H1 (cell line): ENCODE measurements at regions not wholly inside any gene's neighbourhood (a gene's known extent, or its start where the extent isn't known, plus 50 kb on each side); places are given as distances from the start of the nearest gene placed in this dataset.

ENCODE experiments used
- CTCF ChIA-PET: fragments of 300-600 bp; sonication (Branson Sonifier 250); formaldehyde crosslinking; loops from one replicate; lab custom pipeline; 2021; ENCODE audit not compliant: partially characterized antibody; lab: Charles Lee
- POLR2A ChIA-PET: fragments of 300-600 bp; sonication (Branson Sonifier 250); formaldehyde crosslinking; loops from one replicate; lab custom pipeline; 2021; ENCODE audit warnings: inconsistent platforms; ENCODE audit not compliant: partially characterized antibody; lab: Charles Lee
- DNase-seq, 2 experiments: peaks; one replicate each; pipeline versions ENCODE4 v3.0.0 to v3.0.0-alpha.2; 2010 to 2022; ENCODE audit warnings: low spot score in 2 of 2, low read depth in 1 of 2, mixed read lengths in 1 of 2
- FAIRE-seq: peaks from 2 replicates; lab custom pipeline; 2011; peaks lifted over from hg19 to GRCh38; lab: Jason Lieb, UNC
- H2AFZ ChIP-seq: 2 replicates; pipeline ENCODE4 v1.8.1; 2012; ENCODE audit warnings: low read length, inconsistent platforms
- H2AK5ac ChIP-seq: 2 replicates; pipeline ENCODE4 v1.6.1; 2013; ENCODE audit warnings: low read depth, low read length
- H2BK120ac ChIP-seq: replicated peaks from 2 replicates; pipeline ENCODE3; 2013; ENCODE audit warnings: low read depth, low read length, inconsistent platforms
- H2BK12ac ChIP-seq: 2 replicates; pipeline ENCODE4 v1.6.1; 2013; ENCODE audit warnings: low read depth, low read length
- H2BK15ac ChIP-seq: 2 replicates; pipeline ENCODE4 v1.6.1; 2013; ENCODE audit warnings: low read length
- H2BK20ac ChIP-seq: 2 replicates; pipeline ENCODE4 v1.6.1; 2013; ENCODE audit warnings: low read length
- H2BK5ac ChIP-seq: 2 replicates; pipeline ENCODE4 v1.6.1; 2013; ENCODE audit warnings: low read depth, low read length
- H3K14ac ChIP-seq: 2 replicates; pipeline ENCODE4 v1.6.1; 2013; ENCODE audit warnings: inconsistent platforms; ENCODE audit not compliant: insufficient read length
- H3K18ac ChIP-seq: 2 replicates; pipeline ENCODE4 v1.6.1; 2013; ENCODE audit warnings: low read length; ENCODE audit errors: extremely low read depth
- H3K23ac ChIP-seq: 2 replicates; pipeline ENCODE4 v1.6.1; 2013; ENCODE audit warnings: inconsistent platforms; ENCODE audit not compliant: insufficient read length
- H3K23me2 ChIP-seq: 2 replicates; pipeline ENCODE4 v1.6.1; 2013; ENCODE audit warnings: low read depth, low read length
- H3K27ac ChIP-seq: 2 replicates; pipeline ENCODE4 v1.6.1; 2011; ENCODE audit warnings: low read depth, low read length, inconsistent platforms
- H3K27me3 ChIP-seq, 4 experiments: replicated peaks in 1 of 4; 1 replicate in 1 of 4; 2 replicates in 3 of 4; pipeline versions ENCODE4 v1.6.1 to v1.8.1; 2011 to 2013; ENCODE audit warnings: low read length in 3 of 4, mild to moderate bottlenecking in 3 of 4, inconsistent platforms in 2 of 4, mixed read lengths in 2 of 4, moderate library complexity in 1 of 4; ENCODE audit not compliant: control insufficient read depth in 3 of 4, insufficient read depth in 3 of 4; ENCODE audit errors: extremely low read depth in 1 of 4
- H3K36me3 ChIP-seq, 4 experiments: 2 replicates each; pipeline versions ENCODE4 v1.6.1 to v1.8.1; 2011 to 2013; ENCODE audit warnings: mild to moderate bottlenecking in 4 of 4, low read length in 3 of 4, moderate library complexity in 2 of 4, control low read depth in 1 of 4, inconsistent platforms in 1 of 4; ENCODE audit not compliant: insufficient read depth in 4 of 4, control insufficient read depth in 2 of 4
- H3K4ac ChIP-seq: replicated peaks from 2 replicates; pipeline ENCODE3; 2013; ENCODE audit warnings: low read length, low read depth, mixed read lengths, inconsistent platforms; ENCODE audit not compliant: insufficient read length
- H3K4me1 ChIP-seq, 4 experiments: replicated peaks in 1 of 4; 1 replicate in 1 of 4; 2 replicates in 3 of 4; pipeline versions ENCODE4 v1.6.1 to v1.8.1; 2011 to 2013; ENCODE audit warnings: low read length in 3 of 4, inconsistent platforms in 2 of 4, mixed read lengths in 1 of 4; ENCODE audit not compliant: insufficient read depth in 4 of 4, control insufficient read depth in 3 of 4
- H3K4me2 ChIP-seq, 2 experiments: 2 replicates each; pipeline versions ENCODE4 v1.6.1 to v1.8.1; 2011 to 2013; ENCODE audit warnings: low read depth in 2 of 2, low read length in 2 of 2, control low read depth in 1 of 2, inconsistent platforms in 1 of 2, mild to moderate bottlenecking in 1 of 2; ENCODE audit not compliant: insufficient read depth in 1 of 2
- H3K4me3 ChIP-seq, 4 experiments: fragments of 200-600, 300-600 bp in 1 of 4; sonication (generic), shearing (Covaris generic), sonication (Bioruptor Twin) in 1 of 4; 2 replicates each; pipeline versions ENCODE4 v1.5.1 to v1.8.1; 2011 to 2016; ENCODE audit warnings: low read length in 4 of 4, low read depth in 3 of 4, control low read depth in 2 of 4, inconsistent platforms in 2 of 4, mild to moderate bottlenecking in 2 of 4, mixed read lengths in 1 of 4, moderate library complexity in 1 of 4; ENCODE audit not compliant: insufficient read depth in 2 of 4; ENCODE audit errors: extremely low read depth in 1 of 4
- H3K56ac ChIP-seq: replicated peaks from 2 replicates; pipeline ENCODE3; 2013; ENCODE audit warnings: low read depth, mild to moderate bottlenecking, mixed read lengths, low read length, inconsistent platforms; ENCODE audit not compliant: insufficient read length
- H3K79me1 ChIP-seq: 2 replicates; pipeline ENCODE4 v1.6.1; 2013; ENCODE audit warnings: low read depth, low read length, control low read depth
- H3K79me2 ChIP-seq, 2 experiments: 2 replicates each; pipeline versions ENCODE4 v1.6.1 to v1.8.1; 2012 to 2013; ENCODE audit warnings: low read length in 2 of 2, mild to moderate bottlenecking in 2 of 2, inconsistent platforms in 1 of 2; ENCODE audit not compliant: insufficient read depth in 2 of 2, control insufficient read depth in 1 of 2
- H3K9ac ChIP-seq, 4 experiments: replicated peaks in 1 of 4; 1 replicate in 1 of 4; 2 replicates in 3 of 4; pipeline versions ENCODE4 v1.6.1 to v1.8.1; 2011 to 2013; ENCODE audit warnings: low read depth in 3 of 4, low read length in 3 of 4, control low read depth in 2 of 4, mild to moderate bottlenecking in 2 of 4, moderate library complexity in 2 of 4, inconsistent platforms in 1 of 4; ENCODE audit errors: extremely low read depth in 1 of 4
- H3K9me3 ChIP-seq, 2 experiments: 2 replicates each; pipeline versions ENCODE4 v1.6.1 to v1.8.1; 2012 to 2013; ENCODE audit warnings: mild to moderate bottlenecking in 2 of 2, moderate library complexity in 2 of 2, control low read depth in 1 of 2, inconsistent platforms in 1 of 2, low read depth in 1 of 2, low read length in 1 of 2, mixed read lengths in 1 of 2; ENCODE audit not compliant: insufficient read depth in 2 of 2
- H4K20me1 ChIP-seq, 2 experiments: replicated peaks in 1 of 2; 2 replicates each; pipeline versions ENCODE3 to v1.8.1; 2011 to 2013; ENCODE audit warnings: inconsistent platforms in 2 of 2, low read length in 2 of 2, mild to moderate bottlenecking in 1 of 2; ENCODE audit not compliant: insufficient read depth in 2 of 2, control insufficient read depth in 1 of 2
- H4K5ac ChIP-seq: 2 replicates; pipeline ENCODE4 v1.6.1; 2013; ENCODE audit warnings: low read length, low read depth, mixed read lengths, inconsistent platforms; ENCODE audit not compliant: insufficient read length
- H4K8ac ChIP-seq: 2 replicates; pipeline ENCODE4 v1.8.0; 2013; ENCODE audit warnings: mild to moderate bottlenecking, moderate library complexity, low read length, inconsistent platforms; ENCODE audit not compliant: insufficient read depth; ENCODE audit errors: extremely low read depth
- H4K91ac ChIP-seq: replicated peaks from 2 replicates; pipeline ENCODE3; 2013; ENCODE audit warnings: low read length, mixed read lengths, inconsistent platforms; ENCODE audit not compliant: insufficient read length
- RAD21 ChIP-seq, 2 experiments: IDR thresholded peaks in 1 of 2; conservative IDR thresholded peaks in 1 of 2; 2 replicates each; pipeline ENCODE4 v1.6.1; 2011; ENCODE audit warnings: low read depth in 2 of 2, low read length in 2 of 2, improper control_type of control experiment in 1 of 2, inconsistent platforms in 1 of 2, mild to moderate bottlenecking in 1 of 2, moderate library complexity in 1 of 2
- RFX5 ChIP-seq: IDR thresholded peaks from 2 replicates; pipeline ENCODE4 v1.6.1; 2011; ENCODE audit warnings: low read depth, low read length, improper control_type of control experiment, borderline replicate concordance
- SAP30 ChIP-seq: fragments of 300-600 bp; sonication (generic); IDR thresholded peaks from 2 replicates; pipeline ENCODE4 v1.7.1; 2012; ENCODE audit warnings: low read length, moderate library complexity, mild to moderate bottlenecking, inconsistent platforms; ENCODE audit not compliant: insufficient read depth, insufficient replicate concordance
- TAF7 ChIP-seq: optimal IDR thresholded peaks from 2 replicates; pipeline ENCODE3; 2011; ENCODE audit warnings: low read depth, mild to moderate bottlenecking, inconsistent platforms, low read length, moderate library complexity, borderline replicate concordance
- TEAD4 ChIP-seq: IDR thresholded peaks from 2 replicates; pipeline ENCODE4 v1.6.1; 2012; ENCODE audit warnings: low read depth, low read length, inconsistent platforms, mixed read lengths
- YY1 ChIP-seq: IDR thresholded peaks from 2 replicates; pipeline ENCODE4 v1.6.1; 2011; ENCODE audit warnings: low read depth, mild to moderate bottlenecking, low read length
- WGBS, 2 experiments: shearing (Covaris generic) in 1 of 2; methylation state at CpG; one replicate each; pipeline versions ENCODE4 v1.1.6 to v1.1.7; 2013 to 2015; ENCODE audit warnings: low lambda C conversion rate in 2 of 2, mixed read lengths in 2 of 2, inconsistent platforms in 1 of 2, low coverage in 1 of 2, missing lambda C conversion rate in 1 of 2; ENCODE audit not compliant: insufficient replicate concordance in 2 of 2, insufficient coverage in 1 of 2, insufficient read length in 1 of 2; ENCODE audit errors: extremely low coverage in 1 of 2, missing lambda C conversion rate in 1 of 2; 5-methylcytosine and 5-hydroxymethylcytosine counted together
- TF ChIP-seq, protein P1 (sequence below), 3 experiments: IDR thresholded peaks; 1 replicate in 2 of 3; 2 replicates in 1 of 3; pipeline versions ENCODE4 v1.5.1 to v1.6.1; 2011; ENCODE audit warnings: low read length in 3 of 3, mild to moderate bottlenecking in 3 of 3, inconsistent platforms in 2 of 3, low read depth in 1 of 3, moderate library complexity in 1 of 3; ENCODE audit not compliant: insufficient read depth in 1 of 3; ENCODE audit errors: control extremely low read depth in 1 of 3

DNA sequence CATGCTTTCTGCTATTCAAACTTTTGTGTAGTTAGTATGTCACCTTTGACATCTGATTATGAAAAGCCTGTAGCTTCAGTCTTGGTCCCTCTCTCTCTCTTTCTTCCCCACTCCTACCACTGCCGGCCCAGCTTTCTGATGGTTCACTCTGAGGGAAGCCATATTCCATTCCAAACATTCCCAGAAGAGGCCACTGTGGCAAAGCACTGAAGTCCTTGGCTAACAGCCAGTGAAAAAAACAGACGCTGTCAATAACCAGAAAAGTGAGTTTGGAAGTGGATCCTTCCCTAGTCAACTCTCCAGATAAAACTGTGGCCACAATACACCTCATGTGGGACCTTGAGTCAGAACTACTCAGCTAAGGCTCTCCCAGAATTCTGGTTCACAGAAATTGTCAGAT lies 950.7 kb upstream of the PHF14 start:
- no peaks in the 10 kb centered on the region for H3K9me3 ChIP-seq
- no peak overlapping the region for H2BK12ac ChIP-seq
- H3K23ac ChIP-seq: no peak overlapping the region
- H4K8ac ChIP-seq: no peak overlapping the region
- H3K56ac ChIP-seq: no peak overlapping the region
- no peak overlapping the region for H3K4ac ChIP-seq
- no peak overlapping the region for H4K91ac ChIP-seq
- no peaks in the 10 kb centered on the region for H3K79me2 ChIP-seq
- H3K9ac ChIP-seq: no peak overlapping the region
- no peak overlapping the region for H3K4me2 ChIP-seq
- WGBS, 2 experiments: 77% methylated on average over 2 of the region's 2 CpGs; no CpG with 5 or more reads in 1 of the 2 experiments
- H3K36me3 ChIP-seq: no peaks in the 10 kb centered on the region
- no peak overlapping the region for H2AK5ac ChIP-seq
- no peak overlapping the region for H3K18ac ChIP-seq
- H2BK5ac ChIP-seq: no peak overlapping the region
- H2AFZ ChIP-seq: no peak overlapping the region
- H2BK20ac ChIP-seq: no peak overlapping the region
- no peak overlapping the region for H3K4me3 ChIP-seq
- no peak overlapping the region for H3K27ac ChIP-seq
- H3K27me3 ChIP-seq: no peaks in the 10 kb centered on the region
- DNase-seq: no peak
- TF ChIP-seq RAD21 (IDR thresholded peaks at IDR 0.05 in 1 of 2, conservative IDR thresholded peaks at IDR 0.05 in 1 of 2; ENCODE audit: low read depth in 2 of 2, low read length in 2 of 2) (peak; percentile 65 to 72), TAF7 (no peak), YY1 (peak; percentile 54; the same call in 1 of the 2 replicates), RFX5 (no peak), SAP30 (no peak), TEAD4 (peak; percentile 65; the same call in 1 of the 2 replicates)
- TF ChIP-seq, protein P1, sequence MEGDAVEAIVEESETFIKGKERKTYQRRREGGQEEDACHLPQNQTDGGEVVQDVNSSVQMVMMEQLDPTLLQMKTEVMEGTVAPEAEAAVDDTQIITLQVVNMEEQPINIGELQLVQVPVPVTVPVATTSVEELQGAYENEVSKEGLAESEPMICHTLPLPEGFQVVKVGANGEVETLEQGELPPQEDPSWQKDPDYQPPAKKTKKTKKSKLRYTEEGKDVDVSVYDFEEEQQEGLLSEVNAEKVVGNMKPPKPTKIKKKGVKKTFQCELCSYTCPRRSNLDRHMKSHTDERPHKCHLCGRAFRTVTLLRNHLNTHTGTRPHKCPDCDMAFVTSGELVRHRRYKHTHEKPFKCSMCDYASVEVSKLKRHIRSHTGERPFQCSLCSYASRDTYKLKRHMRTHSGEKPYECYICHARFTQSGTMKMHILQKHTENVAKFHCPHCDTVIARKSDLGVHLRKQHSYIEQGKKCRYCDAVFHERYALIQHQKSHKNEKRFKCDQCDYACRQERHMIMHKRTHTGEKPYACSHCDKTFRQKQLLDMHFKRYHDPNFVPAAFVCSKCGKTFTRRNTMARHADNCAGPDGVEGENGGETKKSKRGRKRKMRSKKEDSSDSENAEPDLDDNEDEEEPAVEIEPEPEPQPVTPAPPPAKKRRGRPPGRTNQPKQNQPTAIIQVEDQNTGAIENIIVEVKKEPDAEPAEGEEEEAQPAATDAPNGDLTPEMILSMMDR (IDR thresholded peaks at IDR 0.05; ENCODE audit: control extremely low read depth in 1 of 3, insufficient read depth in 1 of 3, low read depth in 1 of 3, low read length in 3 of 3): peak in 2 of 3 experiments; percentile 21 to 43; a peak in 2 of 4 replicates
- H3K23me2 ChIP-seq: no peaks in the 10 kb centered on the region
- no peak overlapping the region for H4K5ac ChIP-seq
- no peaks in the 10 kb centered on the region for H4K20me1 ChIP-seq
- FAIRE-seq: peak; percentile 7
- no peaks in the 10 kb centered on the region for H3K4me1 ChIP-seq
- H2BK120ac ChIP-seq: no peak overlapping the region
- ChIA-PET CTCF (interaction anchor here (0.9 to 1.5 kb wide), 4 partner anchors 8 to 108 kb away, joined by 3 to 8 read pairs (median 4); no protein-coding TSS in a partner anchor), POLR2A (no interaction called here)
- H2BK15ac ChIP-seq: no peak overlapping the region
- H3K14ac ChIP-seq: no peak overlapping the region
- H3K79me1 ChIP-seq: no peaks in the 10 kb centered on the region
